GM12878 (cell line): ENCODE measurements at regions not wholly inside any gene's neighbourhood (a gene's known extent, or its start where the extent isn't known, plus 50 kb on each side); places are given as distances from the start of the nearest gene placed in this dataset.

Experiments used
- ATAC-seq: fragments of 200-7000 bp; cut with Tn5 transposase; 3 replicates; pipeline ENCODE4 v1.9.1; 2020; ENCODE audit warnings: mild to moderate bottlenecking, moderate library complexity
- BruUV-seq: library from RNA; stranded (reverse); fragments of 400-500 nt; replicated peaks from 2 replicates; lab custom pipeline; 2021; lab: Mats Ljungman, UMichigan
- CTCF ChIA-PET: fragments of 300-600 bp; sonication (Branson Sonifier 250); formaldehyde crosslinking; extraction: SDS; loops from one replicate; lab custom pipeline; 2021; ENCODE audit warnings: inconsistent platforms; lab: Yijun Ruan, JAX
- POLR2A ChIA-PET: fragments of 350-600 bp; formaldehyde crosslinking; extraction: SDS; loops from one replicate; lab custom pipeline; 2021; ENCODE audit warnings: inconsistent platforms; lab: Charles Lee
- RAD21 ChIA-PET: fragments of 300-600 bp; sonication (Branson Sonifier 250); formaldehyde crosslinking; loops from one replicate; lab custom pipeline; 2023; ENCODE audit warnings: antibody characterized with exemption; ENCODE audit not compliant: unreplicated experiment; lab: Charles Lee
- SMC1A ChIA-PET: fragments of 300-600 bp; sonication (Branson Sonifier 250); formaldehyde crosslinking; loops from one replicate; lab custom pipeline; 2023; ENCODE audit not compliant: unreplicated experiment, uncharacterized antibody; lab: Charles Lee
- DNase-seq: peaks from one replicate; pipeline ENCODE4 v3.0.0-alpha.2; 2011; ENCODE audit warnings: low read depth, low spot score
- FAIRE-seq: peaks from 3 replicates; lab custom pipeline; 2011; peaks lifted over from hg19 to GRCh38; lab: Jason Lieb, UNC
- H2AFZ ChIP-seq: 2 replicates; pipeline ENCODE4 v1.6.0; 2011; ENCODE audit warnings: low read depth, low read length, control low read depth; ENCODE audit not compliant: control insufficient read depth
- H3K27ac ChIP-seq: 2 replicates; pipeline ENCODE4 v1.5.1; 2011; ENCODE audit warnings: control low read depth; ENCODE audit not compliant: control insufficient read depth, insufficient read depth
- H3K27me3 ChIP-seq, 2 experiments: replicated peaks in 1 of 2; 2 replicates each; pipeline versions ENCODE4 v1.6.0 to v1.6.1; 2011; ENCODE audit warnings: low read length in 1 of 2; ENCODE audit not compliant: control insufficient read depth in 2 of 2, insufficient read depth in 2 of 2
- H3K36me3 ChIP-seq, 2 experiments: 2 replicates each; pipeline ENCODE4 v1.5.1; 2011; ENCODE audit warnings: low read length in 1 of 2; ENCODE audit not compliant: control insufficient read depth in 2 of 2, insufficient read depth in 2 of 2
- H3K4me1 ChIP-seq: 2 replicates; pipeline ENCODE4 v1.6.1; 2011; ENCODE audit warnings: mild to moderate bottlenecking, low read length, moderate library complexity, mixed read lengths; ENCODE audit not compliant: control insufficient read depth, insufficient read depth
- H3K4me2 ChIP-seq: 2 replicates; pipeline ENCODE4 v1.6.0; 2011; ENCODE audit warnings: control low read depth; ENCODE audit not compliant: control insufficient read depth, insufficient read depth
- H3K4me3 ChIP-seq: fragments of 200-600 bp; sonication (generic); 2 replicates; pipeline ENCODE4 v1.5.1; 2016
- H3K79me2 ChIP-seq: 2 replicates; pipeline ENCODE4 v1.6.0; 2011; ENCODE audit warnings: low read length; ENCODE audit not compliant: control insufficient read depth, insufficient read depth
- H3K9ac ChIP-seq: 2 replicates; pipeline ENCODE4 v1.8.0; 2011; ENCODE audit warnings: low read length, control low read depth, mixed read lengths; ENCODE audit not compliant: control insufficient read depth, insufficient read depth
- H3K9me3 ChIP-seq: replicated peaks from 3 replicates; pipeline ENCODE4 v1.5.1; 2011; ENCODE audit warnings: mild to moderate bottlenecking, low read length; ENCODE audit not compliant: control insufficient read depth, insufficient read depth
- H4K20me1 ChIP-seq: 2 replicates; pipeline ENCODE4 v1.6.0; 2011; ENCODE audit not compliant: control insufficient read depth, insufficient read depth
- BCL11A ChIP-seq: IDR thresholded peaks from 2 replicates; pipeline ENCODE4 v1.6.1; 2011; ENCODE audit warnings: low read depth, low read length
- CBFB ChIP-seq: IDR thresholded peaks from 2 replicates; pipeline ENCODE4 v1.6.1; 2016; ENCODE audit warnings: antibody characterized with exemption, low read depth
- CBX3 ChIP-seq: fragments of 200-600 bp; sonication (generic); IDR thresholded peaks from 2 replicates; pipeline ENCODE4 v1.6.1; 2016; ENCODE audit warnings: low read depth, borderline replicate concordance
- E2F4 ChIP-seq: IDR thresholded peaks from 2 replicates; pipeline ENCODE4 v1.6.1; 2012; ENCODE audit warnings: low read depth, low read length, improper control_type of control experiment
- ETV6 ChIP-seq, 2 experiments: fragments of 450-650 bp in 1 of 2; IDR thresholded peaks in 1 of 2; conservative IDR thresholded peaks in 1 of 2; 2 replicates each; pipeline ENCODE4 v1.6.1; 2014; ENCODE audit warnings: antibody characterized with exemption in 1 of 2, borderline replicate concordance in 1 of 2, low read depth in 1 of 2, mild to moderate bottlenecking in 1 of 2, moderate library complexity in 1 of 2
- IRF5 ChIP-seq: fragments of 450-650 bp; IDR thresholded peaks from 2 replicates; pipeline ENCODE4 v1.6.1; 2017; ENCODE audit warnings: borderline replicate concordance
- POLR2AphosphoS2 ChIP-seq: IDR thresholded peaks from 2 replicates; pipeline ENCODE4 v1.6.1; 2011; ENCODE audit warnings: low read depth, mild to moderate bottlenecking, low read length, improper control_type of control experiment, moderate library complexity
- PRDM15 ChIP-seq: fragments of 450-650 bp; formaldehyde crosslinking; IDR thresholded peaks from 2 replicates; pipeline ENCODE4 v1.4.0; 2020; ENCODE audit warnings: mild to moderate bottlenecking, moderate library complexity
- RFX5 ChIP-seq: IDR thresholded peaks from 2 replicates; pipeline ENCODE4 v1.6.1; 2011; ENCODE audit warnings: low read depth, low read length, improper control_type of control experiment
- SMAD5 ChIP-seq: IDR thresholded peaks from 2 replicates; pipeline ENCODE4 v1.6.1; 2016; ENCODE audit warnings: antibody characterized with exemption, low read depth
- SPI1 ChIP-seq: IDR thresholded peaks from 2 replicates; pipeline ENCODE4 v1.6.1; 2011; ENCODE audit warnings: low read depth, mild to moderate bottlenecking, low read length, moderate library complexity, borderline replicate concordance; ENCODE audit not compliant: insufficient read depth
- WGBS: methylation state at CpG from one replicate; pipeline ENCODE4 v1.1.6; 2016; ENCODE audit warnings: low lambda C conversion rate; ENCODE audit not compliant: insufficient replicate concordance, insufficient coverage; ENCODE audit errors: missing lambda C conversion rate; 5-methylcytosine and 5-hydroxymethylcytosine counted together
- in situ Hi-C: fragments of 300-500 bp; cut with MboI; formaldehyde crosslinking; loops from 9 replicates; pipeline ENCODE4 v1.14.3; 2018; ENCODE audit warnings: mixed read lengths
- intact Hi-C: fragments of 100-400 bp; cut with micrococcal nuclease; formaldehyde crosslinking; loops from one replicate; pipeline ENCODE4 v1.14.2; 2022; ENCODE audit not compliant: unreplicated experiment

- ChIA-PET CTCF (interaction anchor here (1.2 kb wide), 1 partner anchor 287 kb away, joined by 3 read pairs; no protein-coding TSS in a partner anchor), POLR2A (interaction anchor here (0.6 kb wide), 1 partner anchor 1154 kb away, joined by 3 read pairs; no protein-coding TSS in a partner anchor), SMC1A (interaction anchor here (0.9 to 1.1 kb wide), 2 partner anchors 15 to 18 kb away, joined by 3 read pairs; no protein-coding TSS in a partner anchor), RAD21 (interaction anchor here (1.1 kb wide), 1 partner anchor 29 kb away, joined by 4 read pairs; no protein-coding TSS in a partner anchor)
- H2AFZ ChIP-seq: no peak overlapping the region
- 61% methylated on average over 7 of the region's 7 CpGs for WGBS
- intact Hi-C loops (no loop called here), in situ Hi-C loops (no loop called here)
- ATAC-seq (no peak), DNase-seq (no peak), FAIRE-seq (no peak)
- no peaks in the 10 kb centered on the region for H3K36me3 ChIP-seq
- H3K4me1 ChIP-seq: no peaks in the 10 kb centered on the region
- H4K20me1 ChIP-seq: no peaks in the 10 kb centered on the region
- H3K9ac ChIP-seq: no peak overlapping the region
- H3K4me3 ChIP-seq: no peak overlapping the region
- no peaks in the 10 kb centered on the region for H3K79me2 ChIP-seq
- no peak overlapping the region for H3K4me2 ChIP-seq
- no peaks in the 10 kb centered on the region for H3K27me3 ChIP-seq
- BruUV-seq: no TSS peak
- no peaks in the 10 kb centered on the region for H3K9me3 ChIP-seq
- H3K27ac ChIP-seq: no peak overlapping the region
- TF ChIP-seq ETV6 (conservative IDR thresholded peaks at IDR 0.05 in 1 of 2, IDR thresholded peaks at IDR 0.05 in 1 of 2; ENCODE audit: borderline replicate concordance in 1 of 2, low read depth in 1 of 2): no peak
- TF ChIP-seq E2F4: no peak
- TF ChIP-seq SMAD5: no peak
- no peak for TF ChIP-seq PRDM15 (CRISPR knock-in tag)
- TF ChIP-seq CBX3: no peak
- no peak for TF ChIP-seq RFX5
- no peak for TF ChIP-seq BCL11A
- TF ChIP-seq CBFB: no peak
- TF ChIP-seq POLR2AphosphoS2: no peak
- no peak for TF ChIP-seq SPI1
- TF ChIP-seq IRF5: no peak
Measured at GRCh38 chr3:17994167-17994566, 251.7 kb upstream of the TBC1D5 start.
